ENCODE measurements at regions not wholly inside any gene's neighbourhood (a gene's known extent, or its start where the extent isn't known, plus 50 kb on each side); places are given as distances from the start of the nearest gene placed in this dataset.

DNA sequence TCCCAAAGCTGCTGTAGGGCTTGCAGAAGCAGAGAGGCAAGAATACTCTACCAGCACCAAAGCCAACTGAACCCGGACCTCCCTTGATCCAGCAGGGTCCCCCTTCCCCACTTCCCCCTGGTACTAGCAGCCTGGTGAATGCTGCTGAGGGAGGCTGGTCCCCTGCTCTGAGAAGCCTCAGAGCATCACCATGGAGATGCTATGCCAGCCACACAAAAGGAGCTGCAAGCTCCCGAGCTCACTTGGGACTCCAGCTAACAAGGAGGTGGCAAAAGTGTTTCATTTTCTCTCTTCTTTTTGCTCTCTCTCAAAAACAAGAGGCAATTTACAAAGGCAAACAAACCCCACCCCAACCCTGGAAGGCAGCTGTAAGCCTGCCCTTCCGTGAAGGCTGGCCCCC lies 509.8 kb downstream of the BUD13 start:
- Histone ChIP-seq H3K4me3 (no peak overlapping the region), H3K4me1 (no peaks in the 10 kb centered on the region), H3K27me3 (peaks cover 0 to 35% of the 10 kb centered on the region in 2 donors), H3K27ac (no peak overlapping the region), H3K9me3 (no peaks in the 10 kb centered on the region), H3K36me3 (no peaks in the 10 kb centered on the region)
- 51 to 53% methylated on average over 3 of the region's 3 CpGs for WGBS, 2 donors
- TF ChIP-seq, protein P1, sequence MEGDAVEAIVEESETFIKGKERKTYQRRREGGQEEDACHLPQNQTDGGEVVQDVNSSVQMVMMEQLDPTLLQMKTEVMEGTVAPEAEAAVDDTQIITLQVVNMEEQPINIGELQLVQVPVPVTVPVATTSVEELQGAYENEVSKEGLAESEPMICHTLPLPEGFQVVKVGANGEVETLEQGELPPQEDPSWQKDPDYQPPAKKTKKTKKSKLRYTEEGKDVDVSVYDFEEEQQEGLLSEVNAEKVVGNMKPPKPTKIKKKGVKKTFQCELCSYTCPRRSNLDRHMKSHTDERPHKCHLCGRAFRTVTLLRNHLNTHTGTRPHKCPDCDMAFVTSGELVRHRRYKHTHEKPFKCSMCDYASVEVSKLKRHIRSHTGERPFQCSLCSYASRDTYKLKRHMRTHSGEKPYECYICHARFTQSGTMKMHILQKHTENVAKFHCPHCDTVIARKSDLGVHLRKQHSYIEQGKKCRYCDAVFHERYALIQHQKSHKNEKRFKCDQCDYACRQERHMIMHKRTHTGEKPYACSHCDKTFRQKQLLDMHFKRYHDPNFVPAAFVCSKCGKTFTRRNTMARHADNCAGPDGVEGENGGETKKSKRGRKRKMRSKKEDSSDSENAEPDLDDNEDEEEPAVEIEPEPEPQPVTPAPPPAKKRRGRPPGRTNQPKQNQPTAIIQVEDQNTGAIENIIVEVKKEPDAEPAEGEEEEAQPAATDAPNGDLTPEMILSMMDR (IDR thresholded peaks at IDR 0.05): no peak
- TF ChIP-seq POLR2A (IDR thresholded peaks at IDR 0.05) (no peak), EP300 (IDR thresholded peaks at IDR 0.05) (no peak)
- DNase-seq (ENCODE audit: low spot score in 2 of 2): no peak

DNA sequence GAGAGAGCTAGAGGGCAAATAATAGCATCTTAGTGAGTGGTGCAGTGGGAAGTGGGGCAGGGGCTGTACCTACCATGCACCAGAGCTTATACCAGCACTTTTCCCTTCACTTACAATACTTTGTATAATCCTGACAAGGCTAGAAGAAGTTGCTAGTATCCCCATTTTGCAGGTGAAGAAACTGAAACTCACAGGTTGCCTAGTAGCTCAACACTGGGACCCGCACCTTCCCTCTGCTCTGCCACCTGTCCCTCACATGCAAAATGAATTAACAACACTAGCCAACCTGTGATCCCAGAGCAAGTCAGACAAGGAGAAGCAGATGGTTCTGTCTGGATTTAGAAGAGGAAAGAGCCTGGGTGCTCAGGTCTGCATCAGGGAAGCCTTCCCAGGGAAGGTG lies 510.4 kb downstream of the BUD13 start:
- Histone ChIP-seq H3K27me3 (peaks cover 0 to 35% of the 10 kb centered on the region in 2 donors), H3K4me1 (no peaks in the 10 kb centered on the region), H3K4me3 (no peak overlapping the region), H3K9me3 (no peaks in the 10 kb centered on the region), H3K27ac (no peak overlapping the region), H3K36me3 (no peaks in the 10 kb centered on the region)
- WGBS, 2 donors: 95 to 100% methylated on average over 1 of the region's 1 CpG
- DNase-seq (ENCODE audit: low spot score in 2 of 2): no peak
- TF ChIP-seq POLR2A (IDR thresholded peaks at IDR 0.05): no peak
- TF ChIP-seq, protein P1 (IDR thresholded peaks at IDR 0.05): no peak
- no peak for TF ChIP-seq EP300 (IDR thresholded peaks at IDR 0.05)

DNA sequence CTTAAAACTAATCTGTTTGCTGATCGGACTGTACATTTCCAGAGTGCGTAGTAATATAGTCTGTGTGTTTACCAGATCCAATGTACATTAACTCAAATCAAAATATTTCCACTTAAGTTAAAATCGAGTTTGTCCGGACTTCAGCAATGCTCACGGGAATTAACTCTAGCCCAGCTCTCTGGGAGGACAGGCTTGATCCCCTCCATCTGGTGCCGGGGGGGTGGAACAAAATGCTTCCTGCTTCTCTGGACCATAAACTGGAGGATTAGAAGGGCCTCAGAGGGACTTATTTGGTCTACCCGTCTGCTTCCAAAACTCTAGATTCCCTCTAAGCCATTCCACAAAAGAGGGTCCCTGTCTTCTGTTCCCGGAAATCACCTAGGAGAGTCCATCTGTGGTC lies 511.2 kb downstream of the BUD13 start:
- 76 to 82% methylated on average over 8 of the region's 8 CpGs for WGBS, 2 donors
- Histone ChIP-seq H3K27me3 (peaks cover 0 to 35% of the 10 kb centered on the region in 2 donors), H3K9me3 (no peaks in the 10 kb centered on the region), H3K4me1 (no peaks in the 10 kb centered on the region), H3K4me3 (no peak overlapping the region), H3K27ac (no peak overlapping the region), H3K36me3 (no peaks in the 10 kb centered on the region)
- no peak for DNase-seq (ENCODE audit: low spot score in 2 of 2)
- TF ChIP-seq EP300 (IDR thresholded peaks at IDR 0.05) (no peak), POLR2A (IDR thresholded peaks at IDR 0.05) (no peak)
- TF ChIP-seq, protein P1 (IDR thresholded peaks at IDR 0.05): no peak

DNA sequence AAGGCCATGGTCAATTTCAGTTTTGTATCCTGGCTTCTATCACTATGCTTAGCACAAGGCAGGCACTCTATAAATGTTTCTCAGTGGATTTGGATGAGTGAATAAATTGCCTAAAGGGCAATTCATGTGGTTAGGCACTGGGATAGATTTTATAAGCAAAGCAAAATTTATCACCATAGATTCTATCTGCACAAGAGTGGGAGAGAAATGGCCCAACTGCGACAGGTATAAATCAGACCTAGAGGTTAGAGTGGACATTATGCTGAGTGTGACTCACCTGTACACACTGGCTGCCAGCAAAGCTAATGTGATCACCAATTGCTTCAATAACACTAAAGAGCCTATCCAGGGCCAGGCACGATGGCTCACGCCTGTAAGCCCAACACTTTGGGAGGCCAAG lies 514.0 kb downstream of the BUD13 start:
- TF ChIP-seq, protein P1 (IDR thresholded peaks at IDR 0.05): no peak
- TF ChIP-seq EP300 (IDR thresholded peaks at IDR 0.05) (no peak), POLR2A (IDR thresholded peaks at IDR 0.05) (no peak)
- H3K4me3 ChIP-seq: no peak overlapping the region
- 86 to 99% methylated on average over 3 of the region's 3 CpGs for WGBS, 2 donors
- H3K4me1 ChIP-seq: no peaks in the 10 kb centered on the region
- no peaks in the 10 kb centered on the region for H3K9me3 ChIP-seq
- DNase-seq (ENCODE audit: low spot score in 2 of 2): no peak
- H3K27me3 ChIP-seq: peaks cover 0 to 35% of the 10 kb centered on the region in 2 donors
- H3K27ac ChIP-seq: no peak overlapping the region
- no peaks in the 10 kb centered on the region for H3K36me3 ChIP-seq

DNA sequence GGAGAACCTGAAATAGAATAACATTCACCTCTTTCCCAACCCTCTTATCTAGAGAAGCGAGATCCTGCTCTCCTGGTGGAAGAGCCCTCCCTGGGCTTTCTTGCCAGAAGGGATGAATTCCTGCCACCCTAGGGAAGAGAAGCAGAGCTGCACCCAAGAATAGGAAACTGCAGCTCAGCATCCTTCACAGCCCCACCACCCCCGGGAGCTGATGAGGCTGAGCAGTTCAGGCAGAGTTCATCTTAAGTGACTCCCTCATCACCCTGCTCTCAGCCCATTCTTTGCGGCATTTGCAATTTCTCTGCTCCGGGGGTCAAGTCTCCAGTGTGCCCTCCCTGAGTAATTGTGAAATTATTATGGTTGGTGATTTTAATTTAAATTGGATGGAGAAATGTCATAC lies 514.9 kb downstream of the BUD13 start:
- Histone ChIP-seq H3K27ac (no peak overlapping the region), H3K9me3 (no peaks in the 10 kb centered on the region), H3K36me3 (no peaks in the 10 kb centered on the region), H3K27me3 (peaks cover 0 to 35% of the 10 kb centered on the region in 2 donors), H3K4me1 (no peaks in the 10 kb centered on the region), H3K4me3 (no peak overlapping the region)
- DNase-seq (ENCODE audit: low spot score in 2 of 2): no peak
- 46 to 57% methylated on average over 4 of the region's 4 CpGs for WGBS, 2 donors
- TF ChIP-seq, protein P1 (IDR thresholded peaks at IDR 0.05): no peak
- TF ChIP-seq EP300 (IDR thresholded peaks at IDR 0.05): no peak
- no peak for TF ChIP-seq POLR2A (IDR thresholded peaks at IDR 0.05)
